Mammary epithelial cell (primary cell): ENCODE measurements at regions not wholly inside any gene's neighbourhood (a gene's known extent, or its start where the extent isn't known, plus 50 kb on each side); places are given as distances from the start of the nearest gene placed in this dataset.

Experiments used
- CTCF ChIP-seq, 2 donors: IDR thresholded peaks in 1 of 2; conservative IDR thresholded peaks in 1 of 2; 2 replicates each; pipeline ENCODE4 v1.5.1; 2011 to 2012; ENCODE audit warnings: inconsistent platforms in 2 of 2, low read length in 2 of 2, mild to moderate bottlenecking in 2 of 2, control low read depth in 1 of 2, low read depth in 1 of 2; ENCODE audit not compliant: insufficient read depth in 1 of 2; ENCODE audit errors: extremely low read depth in 1 of 2
- EZH2 ChIP-seq: IDR thresholded peaks from 2 replicates; pipeline ENCODE4 v1.6.1; 2012; ENCODE audit warnings: low read length, inconsistent platforms, borderline replicate concordance

GRCh38 chr2:156709091-156709490, 272.9 kb downstream of the GPD2 start:
- TF ChIP-seq CTCF (conservative IDR thresholded peaks at IDR 0.05 in 1 of 2, IDR thresholded peaks at IDR 0.05 in 1 of 2; ENCODE audit: extremely low read depth in 1 of 2, insufficient read depth in 1 of 2, low read depth in 1 of 2, low read length in 2 of 2) (no peak), EZH2 (no peak)
